Gastrocnemius medialis (tissue), 4 donors: ENCODE measurements at regions not wholly inside any gene's neighbourhood (a gene's known extent, or its start where the extent isn't known, plus 50 kb on each side); places are given as distances from the start of the nearest gene placed in this dataset.

Source experiments
- ATAC-seq, 2 donors: fragments of 150-250 bp; one replicate each; pipeline ENCODE4 v1.9.1; 2016
- DNase-seq, 2 donors: peaks; one replicate each; pipeline ENCODE4 v3.0.0-alpha.2; 2019
- H3K27ac ChIP-seq, 4 donors: fragments of 200-600 bp; sonication (generic); 1 replicate in 1 of 4; 2 replicates in 3 of 4; pipeline ENCODE4 v1.5.1; 2016 to 2018; ENCODE audit warnings: mild to moderate bottlenecking in 2 of 4, moderate library complexity in 1 of 4
- H3K27me3 ChIP-seq, 3 donors: fragments of 200-600 bp; sonication (generic) in 2 of 3; 1 replicate in 1 of 3; 2 replicates in 2 of 3; pipeline versions ENCODE4 v1.5.1 to v1.6.0; 2016 to 2019; ENCODE audit warnings: mild to moderate bottlenecking in 1 of 3, moderate library complexity in 1 of 3
- H3K36me3 ChIP-seq, 2 donors: fragments of 200-600 bp; sonication (generic) in 1 of 2; one replicate each; pipeline ENCODE4 v1.5.1; 2017 to 2018
- H3K4me1 ChIP-seq, 2 donors: fragments of 200-600 bp; sonication (generic) in 1 of 2; one replicate each; pipeline ENCODE4 v1.5.1; 2016 to 2017; ENCODE audit warnings: mild to moderate bottlenecking in 2 of 2
- H3K4me3 ChIP-seq, 4 donors: fragments of 200-600 bp; sonication (generic) in 3 of 4; 1 replicate in 1 of 4; 2 replicates in 3 of 4; pipeline ENCODE4 v1.5.1; 2016 to 2019; ENCODE audit warnings: mild to moderate bottlenecking in 2 of 4
- H3K9me3 ChIP-seq, 3 donors: fragments of 200-600 bp; sonication (generic) in 2 of 3; 1 replicate in 1 of 3; 2 replicates in 2 of 3; pipeline ENCODE4 v1.5.1; 2016 to 2019
- CTCF ChIP-seq, 5 experiments: fragments of 450-650 bp in 3 of 5; fragments of 200-600 bp in 2 of 5; sonication (generic) in 2 of 5; IDR thresholded peaks in 4 of 5; conservative IDR thresholded peaks in 1 of 5; 1 replicate in 4 of 5; 2 replicates in 1 of 5; pipeline ENCODE4 v1.5.1; 2016 to 2019; ENCODE audit warnings: antibody characterized with exemption in 5 of 5, mild to moderate bottlenecking in 3 of 5, moderate library complexity in 3 of 5
- POLR2A ChIP-seq, 2 donors: fragments of 450-650 bp; IDR thresholded peaks; one replicate each; pipeline ENCODE4 v1.6.1; 2017; ENCODE audit warnings: antibody characterized with exemption in 2 of 2, mild to moderate bottlenecking in 2 of 2, moderate library complexity in 2 of 2
- in situ Hi-C, 4 donors: fragments of 200-750 bp; cut with MboI; loops; one replicate each; pipeline versions ENCODE4 v1.15.0 to v1.8.0; 2017; ENCODE audit warnings: low sequenced_read_pairs in 4 of 4
- intact Hi-C: fragments of 100-400 bp; cut with DNase I; formaldehyde crosslinking; loops from one replicate; pipeline ENCODE4 v1.15.1; 2023; ENCODE audit warnings: low total_unique reads

DNA sequence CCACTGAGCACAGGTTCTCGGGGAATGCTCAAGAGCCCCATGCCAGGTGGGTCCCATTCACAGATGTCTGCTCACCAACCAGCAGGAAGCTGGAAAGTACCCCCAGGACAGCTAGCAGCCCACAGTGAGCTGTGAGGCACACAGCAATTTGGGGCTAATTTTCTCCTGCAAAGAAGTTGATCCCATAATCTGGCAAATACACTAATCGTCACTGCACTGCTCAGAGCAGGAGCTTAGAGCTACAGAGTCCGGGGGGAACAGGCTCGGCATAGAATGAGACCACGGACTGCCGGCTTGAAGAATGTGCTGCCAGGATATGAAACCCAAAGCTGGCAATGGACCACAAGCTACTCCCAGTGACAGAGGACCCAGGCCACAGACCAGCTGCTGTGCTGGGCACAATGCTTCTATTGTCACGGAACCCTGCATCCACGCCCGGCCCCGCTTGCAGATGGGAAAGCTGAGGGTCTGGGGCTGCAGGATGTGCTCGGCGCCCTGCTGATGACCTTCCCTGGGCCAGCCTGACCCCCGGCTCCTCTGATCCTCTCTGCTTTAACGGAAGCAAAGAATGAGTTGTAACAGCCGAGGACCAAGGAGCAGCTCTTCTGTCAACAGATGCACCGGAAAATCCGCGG lies 239.7 kb downstream of the CTTN start:
- peaks cover 0 to 10% (median 4%) of the 10 kb centered on the region in 3 donors for H3K27me3 ChIP-seq
- intact Hi-C loops (no loop called here), in situ Hi-C loops (no loop called here)
- H3K9me3 ChIP-seq: no peaks in the 10 kb centered on the region
- H3K36me3 ChIP-seq: no peaks in the 10 kb centered on the region
- H3K27ac ChIP-seq: no peak overlapping the region
- DNase-seq: no peak
- no peaks in the 10 kb centered on the region for H3K4me1 ChIP-seq
- no peak overlapping the region for H3K4me3 ChIP-seq
- no peak for TF ChIP-seq POLR2A (IDR thresholded peaks at IDR 0.05)
- no peak for TF ChIP-seq CTCF (IDR thresholded peaks at IDR 0.05 in 4 of 5, conservative IDR thresholded peaks at IDR 0.05 in 1 of 5)
- ATAC-seq: no peak

DNA sequence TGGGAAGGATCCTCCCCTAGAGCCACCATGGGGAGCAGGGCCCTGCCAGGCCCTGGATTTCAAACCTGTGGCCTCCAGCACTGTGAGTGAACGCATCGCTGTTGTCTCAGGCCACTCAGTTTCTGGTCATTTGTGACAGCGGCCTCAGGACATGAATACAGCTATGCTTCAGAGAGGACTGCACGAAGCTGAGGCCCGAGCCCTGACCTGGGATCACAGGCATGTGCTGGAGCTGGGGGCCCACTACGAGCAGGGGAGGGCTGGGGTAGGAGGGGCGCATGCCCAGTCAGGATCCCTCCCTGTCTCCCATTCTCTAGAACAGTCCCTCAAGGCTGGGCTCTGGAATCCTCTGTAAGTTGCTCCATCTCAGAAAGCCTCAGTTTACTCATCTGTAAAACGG lies 242.1 kb downstream of the CTTN start:
- in situ Hi-C loops (no loop called here), intact Hi-C loops (no loop called here)
- Histone ChIP-seq H3K27me3 (peaks cover 2 to 26% (median 11%) of the 10 kb centered on the region in 3 donors), H3K36me3 (no peaks in the 10 kb centered on the region), H3K9me3 (no peaks in the 10 kb centered on the region), H3K27ac (no peak overlapping the region), H3K4me1 (no peaks in the 10 kb centered on the region), H3K4me3 (no peak overlapping the region)
- DNase-seq (no peak), ATAC-seq (no peak)
- no peak for TF ChIP-seq POLR2A (IDR thresholded peaks at IDR 0.05)
- no peak for TF ChIP-seq CTCF (IDR thresholded peaks at IDR 0.05 in 4 of 5, conservative IDR thresholded peaks at IDR 0.05 in 1 of 5)

DNA sequence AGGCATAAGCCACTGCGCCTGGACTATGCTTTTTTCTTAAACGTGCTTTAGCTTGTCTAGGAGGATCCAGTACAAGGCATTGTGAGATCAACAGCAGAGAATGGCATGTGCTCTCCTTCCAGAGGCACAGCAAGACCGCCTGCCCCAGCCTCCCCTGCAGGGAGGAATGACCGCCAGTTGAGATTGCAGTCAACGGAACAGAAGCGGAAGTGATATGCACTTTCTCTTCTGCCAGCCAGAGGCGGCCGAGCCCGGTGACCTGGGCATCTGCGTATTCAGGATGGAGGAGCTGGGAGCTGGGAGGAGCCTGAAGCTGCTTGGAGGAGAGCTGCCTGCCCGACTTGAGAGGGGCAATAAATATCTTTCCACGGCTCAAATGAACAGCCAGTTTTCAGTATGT lies 243.0 kb downstream of the CTTN start:
- in situ Hi-C loops: no loop called here
- intact Hi-C loops: no loop called here
- no peak overlapping the region for H3K4me3 ChIP-seq

DNA sequence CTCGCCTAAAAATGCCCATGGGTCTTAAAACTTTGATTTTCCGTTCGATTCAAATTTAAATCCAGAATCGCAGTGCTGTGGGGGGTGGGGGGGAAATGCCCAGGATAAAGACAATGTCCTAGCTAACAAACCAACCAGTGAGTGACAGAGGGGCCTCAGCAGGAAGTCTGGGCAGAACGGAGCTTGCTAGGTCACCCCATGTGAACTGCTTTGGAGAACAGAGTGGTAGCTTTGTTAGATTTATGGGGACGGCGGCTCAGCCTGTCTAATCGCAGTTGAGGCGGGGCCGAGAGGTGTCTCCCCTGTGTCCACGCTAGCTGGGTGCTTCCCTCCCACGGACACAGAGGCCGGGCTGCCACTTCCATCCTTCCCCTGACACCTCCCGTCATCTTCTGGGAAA lies 243.9 kb downstream of the CTTN start:
- intact Hi-C loops: no loop called here
- in situ Hi-C loops: no loop called here

More for the DNA sequence above, 243.0 kb downstream of the CTTN start:
- ATAC-seq: no peak
- Histone ChIP-seq H3K27me3 (peaks cover 5 to 30% (median 16%) of the 10 kb centered on the region in 3 donors), H3K9me3 (no peaks in the 10 kb centered on the region), H3K4me1 (no peaks in the 10 kb centered on the region), H3K27ac (no peak overlapping the region), H3K36me3 (no peaks in the 10 kb centered on the region)
- no peak for TF ChIP-seq POLR2A (IDR thresholded peaks at IDR 0.05)
- TF ChIP-seq CTCF (IDR thresholded peaks at IDR 0.05 in 4 of 5, conservative IDR thresholded peaks at IDR 0.05 in 1 of 5): no peak
- DNase-seq: no peak

More for the DNA sequence above, 243.9 kb downstream of the CTTN start:
- TF ChIP-seq POLR2A (IDR thresholded peaks at IDR 0.05) (no peak), CTCF (IDR thresholded peaks at IDR 0.05 in 4 of 5, conservative IDR thresholded peaks at IDR 0.05 in 1 of 5) (no peak)
- peaks cover 5 to 30% (median 16%) of the 10 kb centered on the region in 3 donors for H3K27me3 ChIP-seq
- no peaks in the 10 kb centered on the region for H3K4me1 ChIP-seq
- DNase-seq (no peak), ATAC-seq (no peak)
- H3K36me3 ChIP-seq: no peaks in the 10 kb centered on the region
- H3K9me3 ChIP-seq: no peaks in the 10 kb centered on the region
- no peak overlapping the region for H3K4me3 ChIP-seq
- H3K27ac ChIP-seq: no peak overlapping the region
